ENCODE measurements at regions not wholly inside any gene's neighbourhood (a gene's known extent, or its start where the extent isn't known, plus 50 kb on each side); places are given as distances from the start of the nearest gene placed in this dataset.

DNA sequence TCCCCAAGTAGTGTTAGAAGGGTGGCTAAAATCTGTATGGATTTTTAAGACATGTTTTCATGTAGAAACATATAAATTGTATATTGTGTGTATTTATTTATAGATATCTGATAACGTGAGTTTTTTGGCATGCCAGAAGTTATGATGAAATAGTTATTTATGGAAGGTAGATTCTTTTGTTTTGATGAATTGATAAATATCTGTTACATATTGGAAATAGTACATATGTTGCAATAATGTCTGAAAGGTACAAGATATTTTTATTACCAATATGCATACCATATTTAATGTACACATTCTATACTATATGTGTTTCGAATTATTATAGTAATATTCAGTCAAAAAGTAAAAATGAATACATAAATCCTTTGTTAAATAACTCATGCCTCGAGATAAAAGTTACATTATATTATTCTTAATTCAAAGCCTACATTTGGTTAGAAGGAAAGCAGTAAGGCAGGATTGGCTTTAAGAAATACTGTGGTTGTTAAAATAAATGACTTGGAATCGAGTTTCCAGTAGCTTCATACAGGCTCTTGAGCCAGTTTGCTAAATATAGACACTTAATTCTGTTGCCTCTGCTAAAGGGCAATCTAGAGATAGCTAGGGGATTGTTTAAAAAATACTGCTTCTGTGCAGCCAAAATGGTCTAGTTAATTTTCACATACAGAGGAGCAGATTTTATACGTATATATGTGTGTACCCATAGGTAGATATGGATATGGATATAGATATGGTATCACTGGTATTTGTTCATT lies 1175.1 kb upstream of the B3GALT2 start:
- TF ChIP-seq POLR2A (IDR thresholded peaks at IDR 0.05; ENCODE audit: low read depth, low read length) = no peak
- TF ChIP-seq POLR2AphosphoS5 (IDR thresholded peaks at IDR 0.05; ENCODE audit: low read depth, low read length) = no peak
- no peak for TF ChIP-seq SPI1 (IDR thresholded peaks at IDR 0.05; ENCODE audit: low read depth, low read length)
